Left ventricle myocardium inferior (tissue), 1 donor: ENCODE measurements at regions not wholly inside any gene's neighbourhood (a gene's known extent, or its start where the extent isn't known, plus 50 kb on each side); places are given as distances from the start of the nearest gene placed in this dataset.

Source experiments
- DNase-seq: peaks from one replicate; pipeline ENCODE4 v3.0.0-alpha.2; 2020
- H3K27ac ChIP-seq: fragments of 200-600 bp; replicated peaks from 2 replicates; pipeline ENCODE4 v1.8.0; 2021
- H3K27me3 ChIP-seq: fragments of 200-600 bp; 2 replicates; pipeline ENCODE4 v1.8.0; 2021; ENCODE audit warnings: low read depth
- H3K36me3 ChIP-seq: fragments of 200-600 bp; 2 replicates; pipeline ENCODE4 v1.8.0; 2021
- H3K4me1 ChIP-seq: fragments of 200-600 bp; 2 replicates; pipeline ENCODE4 v1.8.0; 2021
- H3K4me3 ChIP-seq: fragments of 200-600 bp; 2 replicates; pipeline ENCODE4 v1.8.0; 2021; ENCODE audit warnings: mild to moderate bottlenecking, moderate library complexity
- H3K9me3 ChIP-seq: fragments of 200-600 bp; replicated peaks from 2 replicates; pipeline ENCODE4 v1.8.0; 2021
- CTCF ChIP-seq: fragments of 200-600 bp; IDR thresholded peaks from 2 replicates; pipeline ENCODE4 v1.8.0; 2021; ENCODE audit warnings: antibody characterized with exemption, mild to moderate bottlenecking, borderline replicate concordance
- intact Hi-C: fragments of 100-400 bp; cut with micrococcal nuclease; formaldehyde crosslinking; loops from one replicate; pipeline ENCODE4 v1.11.0; 2022
- donor health status: DM: no; HTN: yes; CAD: no; lungs with severe emphysema.

- peaks cover 35% of the 10 kb centered on the region for H3K9me3 ChIP-seq
- no peak for TF ChIP-seq CTCF
- H3K36me3 ChIP-seq: no peaks in the 10 kb centered on the region
- no peaks in the 10 kb centered on the region for H3K27me3 ChIP-seq
- no peaks in the 10 kb centered on the region for H3K4me1 ChIP-seq
- intact Hi-C loops: no loop called here
- H3K4me3 ChIP-seq: no peak overlapping the region
- DNase-seq: no peak
- H3K27ac ChIP-seq: no peak overlapping the region
Measured at GRCh38 chr2:185335879-185336278, 402.7 kb upstream of the FSIP2 start.

- Histone ChIP-seq H3K4me1 (no peaks in the 10 kb centered on the region), H3K36me3 (no peaks in the 10 kb centered on the region), H3K27ac (no peak overlapping the region), H3K27me3 (no peaks in the 10 kb centered on the region), H3K4me3 (no peak overlapping the region), H3K9me3 (peaks cover 37% of the 10 kb centered on the region)
- intact Hi-C loops: no loop called here
- no peak for DNase-seq
- TF ChIP-seq CTCF: no peak
Measured at GRCh38 chr2:185337033-185337432, 401.6 kb upstream of the FSIP2 start.

- intact Hi-C loops: no loop called here
- no peak for TF ChIP-seq CTCF
- no peaks in the 10 kb centered on the region for H3K4me1 ChIP-seq
- no peaks in the 10 kb centered on the region for H3K36me3 ChIP-seq
- H3K27ac ChIP-seq: no peak overlapping the region
- no peak for DNase-seq
- H3K27me3 ChIP-seq: no peaks in the 10 kb centered on the region
- peaks cover 35% of the 10 kb centered on the region for H3K9me3 ChIP-seq
- H3K4me3 ChIP-seq: no peak overlapping the region
Measured at GRCh38 chr2:185338104-185338503, 400.5 kb upstream of the FSIP2 start.

- Histone ChIP-seq H3K27ac (no peak overlapping the region), H3K36me3 (no peaks in the 10 kb centered on the region), H3K4me3 (no peak overlapping the region), H3K4me1 (no peaks in the 10 kb centered on the region), H3K9me3 (no peaks in the 10 kb centered on the region), H3K27me3 (no peaks in the 10 kb centered on the region)
- TF ChIP-seq CTCF: no peak
- intact Hi-C loops: no loop called here
- no peak for DNase-seq
Measured at GRCh38 chr2:185347445-185347844, 391.2 kb upstream of the FSIP2 start.

GRCh38 chr2:185360776-185361175, 377.8 kb upstream of the FSIP2 start:
- H3K4me1 ChIP-seq: no peaks in the 10 kb centered on the region
- intact Hi-C loops: no loop called here
- H3K27me3 ChIP-seq: no peaks in the 10 kb centered on the region
- DNase-seq: no peak
- no peak for TF ChIP-seq CTCF
- no peak overlapping the region for H3K27ac ChIP-seq
- no peaks in the 10 kb centered on the region for H3K36me3 ChIP-seq
- no peak overlapping the region for H3K4me3 ChIP-seq
- peaks cover 19% of the 10 kb centered on the region for H3K9me3 ChIP-seq

- no peak overlapping the region for H3K27ac ChIP-seq
- no peaks in the 10 kb centered on the region for H3K36me3 ChIP-seq
- no peak for TF ChIP-seq CTCF
- H3K4me1 ChIP-seq: no peaks in the 10 kb centered on the region
- no peaks in the 10 kb centered on the region for H3K9me3 ChIP-seq
- intact Hi-C loops: no loop called here
- no peaks in the 10 kb centered on the region for H3K27me3 ChIP-seq
- no peak overlapping the region for H3K4me3 ChIP-seq
- no peak for DNase-seq
Measured at GRCh38 chr2:185372188-185372587, 366.4 kb upstream of the FSIP2 start.
